ENCODE measurements at regions not wholly inside any gene's neighbourhood (a gene's known extent, or its start where the extent isn't known, plus 50 kb on each side); places are given as distances from the start of the nearest gene placed in this dataset.

- Mint-ChIP-seq H3K4me1 (peaks cover 4 to 5% of the 10 kb centered on the region in 2 donors), H3K27me3 (ENCODE audit: low read depth in 2 of 2) (no peaks in the 10 kb centered on the region), H3K36me3 (no peaks in the 10 kb centered on the region), H3K27ac (no peak overlapping the region), H3K4me3 (no peak overlapping the region), H3K9me3 (no peaks in the 10 kb centered on the region)
- no peaks in the 10 kb centered on the region for H3K36me3 ChIP-seq (ENCODE audit: control insufficient read depth, insufficient read depth, low read length)
- H3K4me1 ChIP-seq (ENCODE audit: control insufficient read depth, insufficient read depth, low read length) = no peaks in the 10 kb centered on the region
- DNase-seq (peak in 1 of 2 donors; percentile 23), ATAC-seq (no peak)
- H3K27me3 ChIP-seq (ENCODE audit: control insufficient read depth, insufficient read depth, low read length) = no peaks in the 10 kb centered on the region
- no peaks in the 10 kb centered on the region for H3K9me3 ChIP-seq (ENCODE audit: control insufficient read depth, insufficient read depth, low read length)
- no peak overlapping the region for H3K4me3 ChIP-seq (ENCODE audit: low read length)
- TF ChIP-seq CTCF (IDR thresholded peaks at IDR 0.05) = no peak
- no peak overlapping the region for H3K27ac ChIP-seq (ENCODE audit: low read length)
- WGBS (ENCODE audit: insufficient coverage) = 72% methylated on average over 4 of the region's 5 CpGs
- intact Hi-C loops (cut with micrococcal nuclease) = no loop called here
Observed at GRCh38 chr4:81789741-81790399, 318.2 kb upstream of the RASGEF1B start.

- Mint-ChIP-seq H3K9me3 (no peaks in the 10 kb centered on the region), H3K27me3 (ENCODE audit: low read depth in 2 of 2) (no peaks in the 10 kb centered on the region), H3K4me3 (no peak overlapping the region), H3K4me1 (peaks cover 4 to 5% of the 10 kb centered on the region in 2 donors), H3K27ac (no peak overlapping the region), H3K36me3 (no peaks in the 10 kb centered on the region)
- TF ChIP-seq CTCF (IDR thresholded peaks at IDR 0.05) = no peak
- Histone ChIP-seq H3K9me3 (ENCODE audit: control insufficient read depth, insufficient read depth, low read length) (no peaks in the 10 kb centered on the region), H3K27me3 (ENCODE audit: control insufficient read depth, insufficient read depth, low read length) (no peaks in the 10 kb centered on the region), H3K36me3 (ENCODE audit: control insufficient read depth, insufficient read depth, low read length) (no peaks in the 10 kb centered on the region), H3K4me1 (ENCODE audit: control insufficient read depth, insufficient read depth, low read length) (no peaks in the 10 kb centered on the region), H3K4me3 (ENCODE audit: low read length) (no peak overlapping the region), H3K27ac (ENCODE audit: low read length) (no peak overlapping the region)
- DNase-seq (no peak), ATAC-seq (no peak)
- intact Hi-C loops (cut with micrococcal nuclease) = no loop called here
Observed at GRCh38 chr4:81789158-81789557, 317.5 kb upstream of the RASGEF1B start.

GRCh38 chr4:81786766-81787165, 315.1 kb upstream of the RASGEF1B start:
- Histone ChIP-seq H3K9me3 (ENCODE audit: control insufficient read depth, insufficient read depth, low read length) (no peaks in the 10 kb centered on the region), H3K27ac (ENCODE audit: low read length) (no peak overlapping the region), H3K4me1 (ENCODE audit: control insufficient read depth, insufficient read depth, low read length) (no peaks in the 10 kb centered on the region), H3K4me3 (ENCODE audit: low read length) (no peak overlapping the region), H3K27me3 (ENCODE audit: control insufficient read depth, insufficient read depth, low read length) (no peaks in the 10 kb centered on the region), H3K36me3 (ENCODE audit: control insufficient read depth, insufficient read depth, low read length) (no peaks in the 10 kb centered on the region)
- no peak overlapping the region for H3K4me3 Mint-ChIP-seq
- intact Hi-C loops (cut with micrococcal nuclease) = no loop called here
- DNase-seq (no peak), ATAC-seq (no peak)
- no peaks in the 10 kb centered on the region for H3K27me3 Mint-ChIP-seq (ENCODE audit: low read depth in 2 of 2)
- WGBS (ENCODE audit: insufficient coverage) = 91% methylated on average over 1 of the region's 1 CpG
- peaks cover 4 to 5% of the 10 kb centered on the region in 2 donors for H3K4me1 Mint-ChIP-seq
- no peak overlapping the region for H3K27ac Mint-ChIP-seq
- H3K36me3 Mint-ChIP-seq = no peaks in the 10 kb centered on the region
- TF ChIP-seq CTCF (IDR thresholded peaks at IDR 0.05) = no peak
- H3K9me3 Mint-ChIP-seq = no peaks in the 10 kb centered on the region

All from natural killer cell (primary cell).